GM18519 (cell line): ENCODE measurements at regions not wholly inside any gene's neighbourhood (a gene's known extent, or its start where the extent isn't known, plus 50 kb on each side); places are given as distances from the start of the nearest gene placed in this dataset.

Experiments
- ATAC-seq: cut with Tn5 transposase; IDR thresholded peaks from one replicate; pipeline ENCODE4 v1.9.1; 2021; ENCODE audit warnings: mild to moderate bottlenecking, moderate library complexity; ENCODE audit not compliant: unreplicated experiment, low FRiP score

- ATAC-seq: no peak
These were observed 637.6 kb upstream of the ZNF608 start for GRCh38 chr5:125384071-125384470.

GRCh38 chr5:125390326-125390725, 643.9 kb upstream of the ZNF608 start:
- no peak for ATAC-seq

- ATAC-seq: no peak
These were observed 646.9 kb upstream of the ZNF608 start for GRCh38 chr5:125393221-125393815.

GRCh38 chr5:125394661-125395280, 648.3 kb upstream of the ZNF608 start:
- no peak for ATAC-seq

- ATAC-seq: no peak
These were observed 650.0 kb upstream of the ZNF608 start for GRCh38 chr5:125396462-125396861.

GRCh38 chr5:125398466-125398865, 652.0 kb upstream of the ZNF608 start:
- no peak for ATAC-seq

- no peak for ATAC-seq
These were observed 653.4 kb upstream of the ZNF608 start for GRCh38 chr5:125399885-125400284.

- ATAC-seq: no peak
These were observed 655.5 kb upstream of the ZNF608 start for GRCh38 chr5:125401724-125402622.

GRCh38 chr5:125402787-125403186, 656.3 kb upstream of the ZNF608 start:
- no peak for ATAC-seq

GRCh38 chr5:125404056-125404455, 657.6 kb upstream of the ZNF608 start:
- ATAC-seq: no peak

- ATAC-seq: peak; percentile 43
These were observed 662.2 kb upstream of the ZNF608 start for GRCh38 chr5:125408448-125409233.

- no peak for ATAC-seq
These were observed 662.9 kb upstream of the ZNF608 start for GRCh38 chr5:125409234-125409860.

GRCh38 chr5:125409861-125410536, 663.6 kb upstream of the ZNF608 start:
- ATAC-seq: no peak

- no peak for ATAC-seq
These were observed 664.2 kb upstream of the ZNF608 start for GRCh38 chr5:125410537-125411070.

- peak; percentile 36 for ATAC-seq
These were observed 664.8 kb upstream of the ZNF608 start for GRCh38 chr5:125411071-125411743.

GRCh38 chr5:125411744-125412560, 665.5 kb upstream of the ZNF608 start:
- peak; percentile 46 for ATAC-seq

GRCh38 chr5:125412561-125413495, 666.4 kb upstream of the ZNF608 start:
- ATAC-seq: peak; percentile 31
